GM21529 (cell line): ENCODE measurements at regions not wholly inside any gene's neighbourhood (a gene's known extent, or its start where the extent isn't known, plus 50 kb on each side); places are given as distances from the start of the nearest gene placed in this dataset.

ENCODE experiments used
- ATAC-seq: cut with Tn5 transposase; IDR thresholded peaks from one replicate; pipeline ENCODE4 v1.9.1; 2021; ENCODE audit not compliant: unreplicated experiment

DNA sequence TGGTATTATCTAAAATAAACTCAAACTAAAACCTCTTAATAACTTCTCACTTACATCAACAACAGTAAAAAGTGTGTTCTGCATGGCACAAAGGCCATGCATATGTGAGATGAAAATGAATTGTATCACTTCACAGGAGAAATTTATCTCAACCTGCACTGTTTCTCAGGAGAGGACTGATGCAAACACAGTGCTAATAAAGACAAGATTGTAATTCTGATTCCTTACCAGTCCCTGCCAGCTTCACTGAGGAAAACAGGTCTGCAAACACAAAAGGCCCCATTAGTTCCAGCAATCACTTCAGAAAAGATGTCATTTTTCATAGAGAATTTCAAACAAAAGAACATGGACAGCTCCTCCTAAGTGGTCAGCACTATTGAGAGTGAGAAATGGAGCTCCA, 117.3 kb upstream of the PDE4D start:
- ATAC-seq = no peak

DNA sequence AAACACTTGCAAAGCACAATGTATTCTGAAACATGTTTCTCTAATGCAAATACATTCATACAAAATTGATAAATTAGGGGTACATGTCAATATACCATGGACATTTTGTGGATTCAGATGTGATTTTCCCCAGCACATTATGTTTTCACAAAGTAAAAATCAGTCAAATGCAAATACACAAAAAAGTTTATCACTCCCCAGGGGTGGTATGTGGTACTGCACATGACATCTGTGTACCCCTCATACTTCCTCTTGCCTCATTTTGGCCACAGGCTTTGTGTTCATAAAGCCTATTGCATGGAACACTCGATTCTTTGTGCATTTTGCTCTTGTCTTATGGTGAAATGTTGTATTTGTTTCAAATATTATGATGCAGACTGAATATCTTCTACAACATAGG, 116.8 kb upstream of the PDE4D start:
- ATAC-seq = no peak

DNA sequence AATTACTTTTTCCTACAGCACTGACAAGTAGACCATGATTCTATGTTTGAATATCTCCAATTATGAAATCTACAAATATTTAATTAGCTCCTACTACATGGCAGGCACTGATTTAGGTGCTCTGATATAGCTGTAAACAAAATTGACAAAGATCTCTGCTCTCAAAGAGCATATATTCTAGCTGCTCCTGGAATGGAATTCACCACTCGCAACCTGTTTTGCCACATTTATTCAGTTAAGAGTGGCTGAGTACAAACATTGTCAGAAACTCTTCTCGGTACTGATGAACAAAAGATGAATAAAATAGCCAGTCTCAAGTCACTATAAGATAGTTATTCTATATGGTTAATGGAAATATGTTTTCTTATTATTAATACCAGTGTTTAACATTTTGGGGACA, 114.2 kb upstream of the PDE4D start:
- no peak for ATAC-seq

DNA sequence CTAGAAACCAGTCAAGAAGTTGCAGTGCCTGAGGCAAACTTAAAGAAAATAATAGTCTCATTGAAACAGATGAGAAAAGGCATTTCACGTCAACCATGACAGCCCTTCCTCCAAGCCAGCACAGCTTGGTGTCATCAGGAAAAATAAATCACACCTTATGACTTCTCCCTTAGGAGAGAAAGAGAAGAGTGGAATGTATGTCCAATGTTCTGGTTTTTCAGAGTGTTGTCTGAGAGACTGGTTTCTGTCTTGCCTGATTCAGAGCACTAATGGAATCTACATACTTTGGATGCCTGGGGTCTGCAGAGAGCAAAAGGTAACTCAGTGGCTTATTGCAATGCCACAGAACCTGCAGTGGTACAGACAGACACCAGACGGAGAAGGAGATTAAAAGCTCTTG, 105.5 kb upstream of the PDE4D start:
- no peak for ATAC-seq

DNA sequence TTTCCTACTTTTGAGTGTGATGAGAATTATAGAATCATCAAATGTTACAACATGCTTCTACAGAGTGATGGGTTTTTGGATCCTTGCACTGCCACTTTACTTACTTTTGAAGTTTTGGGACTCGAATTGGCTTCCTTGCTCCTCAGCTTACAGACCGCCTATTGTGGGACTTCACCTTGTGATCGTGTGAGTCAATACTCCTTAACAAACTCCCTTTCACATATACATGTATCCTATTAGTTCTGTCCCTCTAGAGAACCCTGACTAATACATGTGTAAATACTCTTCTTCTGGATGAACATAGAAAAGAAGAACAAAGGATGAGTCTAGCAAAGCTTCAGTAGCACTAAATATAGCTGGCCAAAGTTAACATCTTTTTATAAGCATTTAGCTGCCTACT, 98.7 kb upstream of the PDE4D start:
- no peak for ATAC-seq

DNA sequence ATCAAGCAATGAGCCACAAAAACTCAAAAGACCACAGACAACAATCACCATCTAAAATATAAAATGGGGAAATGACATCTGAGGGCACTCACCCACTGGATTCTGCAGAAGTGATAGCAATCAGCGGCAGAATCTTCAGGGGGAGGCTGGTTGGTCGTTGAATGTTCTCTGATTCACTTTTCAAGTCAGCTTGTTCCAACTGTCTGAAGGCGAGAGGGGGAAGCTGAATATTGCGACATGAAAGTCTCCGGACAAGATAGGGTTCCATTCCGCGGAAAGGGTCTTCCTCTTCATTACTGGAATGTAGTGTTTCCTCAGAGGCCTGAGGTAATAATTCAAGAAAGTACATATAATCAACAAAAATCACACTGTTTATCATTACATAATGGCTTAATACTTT, 94.9 kb upstream of the PDE4D start:
- no peak for ATAC-seq

DNA sequence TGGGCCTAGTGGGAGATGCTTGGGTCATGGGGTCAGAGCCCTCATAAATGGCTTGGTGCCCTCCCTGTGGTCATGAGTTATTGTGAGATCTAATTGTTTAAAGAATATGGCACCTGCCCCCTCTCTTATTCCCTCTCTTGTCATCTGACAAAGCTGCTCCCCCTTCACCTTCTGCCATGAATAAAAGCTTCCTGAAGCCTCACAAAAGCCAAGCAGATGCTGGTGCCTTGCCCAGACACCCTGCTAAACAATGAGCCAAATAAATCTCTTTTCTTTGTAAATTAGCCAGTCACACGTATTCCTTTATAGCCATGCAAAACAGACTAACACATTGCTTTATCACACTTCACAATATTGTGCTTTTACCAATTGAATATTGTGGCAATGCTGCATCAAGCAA, 82.8 kb upstream of the PDE4D start:
- ATAC-seq = no peak

DNA sequence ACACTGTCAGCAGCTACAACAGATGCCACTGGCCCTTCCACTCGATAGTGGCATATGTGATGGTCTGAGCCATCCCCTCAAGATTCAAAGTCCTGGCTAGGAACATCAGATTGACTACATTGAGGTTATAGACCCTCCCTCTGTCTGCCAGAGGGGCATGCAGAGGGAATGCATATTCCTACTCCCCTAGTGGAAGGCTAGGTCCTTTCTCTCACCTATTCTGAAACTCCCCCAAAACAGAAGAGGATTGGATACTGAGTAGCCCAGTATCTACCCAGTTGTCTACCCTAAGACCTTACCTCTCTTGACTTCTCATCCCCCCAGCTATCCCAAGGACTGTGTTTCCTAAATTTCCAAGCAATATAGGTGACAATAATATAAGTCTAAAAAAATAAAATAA, 78.5 kb upstream of the PDE4D start:
- no peak for ATAC-seq

DNA sequence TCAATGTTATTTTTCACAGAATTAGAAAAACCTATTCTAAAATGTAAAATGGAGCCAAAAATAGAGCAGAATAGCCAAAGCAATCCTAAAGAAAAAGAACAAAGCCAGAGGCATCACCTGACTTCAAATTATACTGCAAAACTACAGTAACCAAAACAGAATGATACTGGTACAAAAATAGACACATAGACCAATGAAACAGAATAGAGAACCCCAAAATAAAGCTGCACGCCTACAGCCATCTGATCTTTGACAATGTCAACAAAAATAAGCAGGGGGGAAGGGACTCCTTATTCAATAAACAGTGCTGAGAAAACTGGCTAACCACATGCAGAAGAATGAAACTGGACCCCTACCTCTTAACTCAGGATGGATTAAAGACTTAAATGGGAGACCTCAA, 65.8 kb upstream of the PDE4D start:
- ATAC-seq = no peak

DNA sequence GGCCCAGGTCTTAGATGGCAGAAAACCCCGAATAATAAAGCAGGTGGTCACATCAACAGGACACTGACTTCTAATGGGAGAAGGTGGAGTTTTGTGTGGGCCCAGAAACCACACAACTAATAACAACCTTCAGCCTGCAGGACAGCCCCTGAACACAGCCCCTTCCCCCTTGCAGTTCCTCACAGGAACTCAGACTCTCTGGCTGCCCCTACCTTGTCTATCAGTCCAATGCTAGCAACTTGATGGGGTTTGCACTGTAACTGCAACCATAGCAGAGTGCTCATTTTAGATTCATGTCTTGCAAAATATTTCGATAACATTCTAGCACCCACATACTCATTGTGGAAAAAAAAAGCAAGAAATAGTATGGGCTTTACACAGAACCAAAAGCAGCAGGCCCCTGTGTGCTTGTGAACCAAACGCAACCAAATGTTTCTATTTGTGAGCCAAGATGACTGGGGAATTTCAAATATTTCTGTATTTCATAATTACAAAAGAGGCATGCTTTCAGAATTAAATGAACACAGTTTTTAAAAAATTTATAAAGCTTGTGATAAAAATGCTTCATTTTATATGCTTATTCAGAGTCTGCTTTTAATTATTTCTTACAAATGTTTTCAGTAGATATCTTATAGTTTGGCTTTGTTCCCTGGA, 62.7 kb upstream of the PDE4D start:
- ATAC-seq = no peak

DNA sequence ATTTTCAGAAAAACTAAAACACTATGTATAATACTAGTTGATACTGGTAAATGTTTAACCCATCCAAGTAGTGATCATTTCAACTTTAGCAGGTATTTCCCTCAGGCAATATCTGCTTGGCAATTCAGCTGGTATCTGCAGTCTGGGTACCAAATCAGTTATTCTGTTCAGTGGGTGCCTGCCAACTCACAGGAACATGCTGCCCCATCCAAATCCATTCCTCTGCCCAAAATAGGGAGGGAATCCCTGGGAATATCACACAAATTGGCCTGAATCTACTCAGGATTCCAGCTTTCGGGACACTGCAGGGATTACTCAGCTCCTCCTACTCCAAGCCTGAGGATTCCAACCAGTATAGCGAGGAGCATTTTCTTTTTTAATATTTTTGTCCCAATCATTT, 61.7 kb upstream of the PDE4D start:
- ATAC-seq = no peak

DNA sequence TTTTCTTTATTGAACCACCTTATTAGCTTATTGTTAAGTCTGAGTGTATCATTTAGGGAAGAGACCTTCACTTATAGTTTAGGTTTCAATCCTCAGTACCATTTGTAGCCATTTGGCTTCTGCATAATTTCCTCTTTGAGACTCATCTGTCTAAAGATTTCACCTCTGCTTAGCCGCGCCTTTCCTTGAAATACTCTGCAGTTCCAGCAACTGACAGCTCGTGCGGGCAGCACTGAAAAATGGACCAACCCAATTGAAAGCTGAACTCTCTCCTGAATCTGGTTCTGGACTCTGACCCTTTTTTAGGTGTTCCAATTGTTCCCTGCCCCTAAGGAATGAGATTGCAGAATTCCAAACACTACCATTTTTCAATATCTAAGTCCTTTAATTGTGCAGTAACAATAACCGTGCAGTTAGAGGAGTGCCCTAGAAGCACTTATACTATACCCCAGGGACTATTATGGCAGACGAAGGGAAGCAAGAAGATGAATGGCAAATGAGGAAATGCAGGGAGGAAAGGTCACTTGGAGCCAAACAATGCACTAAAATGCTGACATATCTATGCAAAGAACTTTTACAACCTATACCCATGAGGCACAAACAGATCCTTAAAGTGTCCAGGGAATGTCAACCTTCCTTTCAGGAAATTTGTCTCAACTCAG, 50.1 kb upstream of the PDE4D start:
- no peak for ATAC-seq
